Activated gamma-delta T cell (primary cell): ENCODE measurements at regions not wholly inside any gene's neighbourhood (a gene's known extent, or its start where the extent isn't known, plus 50 kb on each side); places are given as distances from the start of the nearest gene placed in this dataset.

Experiments used
- DNase-seq: peaks from one replicate; lab custom pipeline; 2025; lab: John Stamatoyannopoulos, UW

DNA sequence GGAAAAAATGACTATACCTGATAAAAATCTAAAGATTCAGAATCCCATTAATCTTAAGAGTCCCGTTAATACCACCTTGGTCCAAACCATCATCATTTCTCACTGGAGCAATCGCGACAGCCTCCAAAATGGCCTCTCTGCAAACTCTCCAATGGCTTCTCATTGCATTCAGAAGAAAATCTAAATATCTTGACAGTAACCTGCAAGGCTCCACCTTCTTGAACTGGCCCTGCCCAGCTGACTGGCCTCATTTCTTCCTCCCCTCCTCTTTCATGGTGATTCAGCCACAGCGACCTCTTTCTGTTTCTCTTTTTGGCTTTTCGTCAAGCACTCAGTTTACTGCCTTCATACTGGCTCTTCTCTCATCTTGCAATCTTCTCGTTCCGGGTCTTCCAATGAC is 56.2 kb upstream of the GPRIN3 start:
- no peak for DNase-seq

DNA sequence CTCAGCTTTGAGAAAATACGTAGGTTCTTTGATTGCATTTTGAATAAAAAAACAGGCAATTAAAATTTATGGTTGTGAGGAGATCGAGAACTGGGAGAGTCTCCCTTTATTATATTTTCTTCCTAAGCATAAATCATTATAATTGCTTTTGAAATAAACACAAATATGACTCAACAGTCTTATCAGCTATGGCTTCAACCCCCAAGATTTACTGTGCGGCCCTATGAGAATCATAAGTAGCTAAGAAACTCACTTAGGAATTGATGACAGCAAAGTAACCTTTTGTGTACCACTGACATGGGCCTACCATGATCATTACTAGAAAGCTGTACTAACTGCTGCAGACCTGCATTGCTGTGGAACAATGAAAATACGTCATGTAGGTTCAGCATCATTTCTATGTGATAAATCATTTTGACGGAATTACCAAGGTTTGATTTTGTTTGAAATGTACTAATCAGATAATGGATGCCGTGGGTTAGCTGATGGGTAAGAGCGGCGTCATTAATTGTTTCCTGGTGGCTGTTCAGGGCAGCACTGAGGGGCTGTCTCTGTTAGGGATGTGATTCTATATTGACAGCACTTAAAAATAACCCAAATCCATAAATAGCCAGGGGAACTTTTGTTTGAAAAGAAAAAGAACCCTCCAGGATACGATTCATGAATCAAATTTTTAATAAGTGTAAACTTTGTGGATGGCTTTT is 51.5 kb upstream of the GPRIN3 start:
- DNase-seq: no peak

DNA sequence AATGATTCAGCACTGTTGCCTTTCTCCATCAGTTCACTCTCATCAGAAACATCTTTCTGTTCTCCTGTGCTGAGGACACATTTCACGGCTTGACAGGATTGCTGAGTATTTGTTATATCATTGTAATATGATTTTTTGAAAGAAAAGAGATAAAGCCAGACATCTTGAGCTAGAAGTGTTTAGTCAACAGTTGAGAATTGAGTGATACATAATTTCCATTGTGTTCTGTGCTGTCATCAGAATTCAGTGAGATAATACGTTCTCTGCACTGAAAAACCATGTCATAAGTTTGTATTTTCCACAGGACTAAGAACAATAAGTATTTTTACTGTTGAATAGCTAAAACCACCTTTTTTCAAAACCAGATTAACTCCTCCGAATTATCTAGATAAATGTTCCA is 50.2 kb upstream of the GPRIN3 start:
- DNase-seq: no peak
